Loucy (cell line): ENCODE measurements at regions not wholly inside any gene's neighbourhood (a gene's known extent, or its start where the extent isn't known, plus 50 kb on each side); places are given as distances from the start of the nearest gene placed in this dataset.

ENCODE experiments used
- EZH2phosphoT487 ChIP-seq: fragments of 200-600 bp; IDR thresholded peaks from 2 replicates; pipeline ENCODE4 v1.6.1; 2018; ENCODE audit warnings: antibody characterized with exemption, mild to moderate bottlenecking, moderate library complexity, borderline replicate concordance
- TF ChIP-seq, protein P1 (sequence below): fragments of 200-600 bp; sonication (generic); conservative IDR thresholded peaks from 2 replicates; pipeline ENCODE4 v1.5.1; 2014; ENCODE audit warnings: mild to moderate bottlenecking, antibody characterized with exemption, low read length

- TF ChIP-seq, protein P1, sequence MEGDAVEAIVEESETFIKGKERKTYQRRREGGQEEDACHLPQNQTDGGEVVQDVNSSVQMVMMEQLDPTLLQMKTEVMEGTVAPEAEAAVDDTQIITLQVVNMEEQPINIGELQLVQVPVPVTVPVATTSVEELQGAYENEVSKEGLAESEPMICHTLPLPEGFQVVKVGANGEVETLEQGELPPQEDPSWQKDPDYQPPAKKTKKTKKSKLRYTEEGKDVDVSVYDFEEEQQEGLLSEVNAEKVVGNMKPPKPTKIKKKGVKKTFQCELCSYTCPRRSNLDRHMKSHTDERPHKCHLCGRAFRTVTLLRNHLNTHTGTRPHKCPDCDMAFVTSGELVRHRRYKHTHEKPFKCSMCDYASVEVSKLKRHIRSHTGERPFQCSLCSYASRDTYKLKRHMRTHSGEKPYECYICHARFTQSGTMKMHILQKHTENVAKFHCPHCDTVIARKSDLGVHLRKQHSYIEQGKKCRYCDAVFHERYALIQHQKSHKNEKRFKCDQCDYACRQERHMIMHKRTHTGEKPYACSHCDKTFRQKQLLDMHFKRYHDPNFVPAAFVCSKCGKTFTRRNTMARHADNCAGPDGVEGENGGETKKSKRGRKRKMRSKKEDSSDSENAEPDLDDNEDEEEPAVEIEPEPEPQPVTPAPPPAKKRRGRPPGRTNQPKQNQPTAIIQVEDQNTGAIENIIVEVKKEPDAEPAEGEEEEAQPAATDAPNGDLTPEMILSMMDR = no peak
- no peak for TF ChIP-seq EZH2phosphoT487
Observed at GRCh38 chr1:79375352-79375751, 368.8 kb upstream of the ADGRL4 start.
